ENCODE measurements at regions not wholly inside any gene's neighbourhood (a gene's known extent, or its start where the extent isn't known, plus 50 kb on each side); places are given as distances from the start of the nearest gene placed in this dataset.
"Not testable (repeated sequence)": the region's sequence is repeated elsewhere in the genome, so short reads cannot be mapped to it uniquely, and the experiment has no call there.

DNA sequence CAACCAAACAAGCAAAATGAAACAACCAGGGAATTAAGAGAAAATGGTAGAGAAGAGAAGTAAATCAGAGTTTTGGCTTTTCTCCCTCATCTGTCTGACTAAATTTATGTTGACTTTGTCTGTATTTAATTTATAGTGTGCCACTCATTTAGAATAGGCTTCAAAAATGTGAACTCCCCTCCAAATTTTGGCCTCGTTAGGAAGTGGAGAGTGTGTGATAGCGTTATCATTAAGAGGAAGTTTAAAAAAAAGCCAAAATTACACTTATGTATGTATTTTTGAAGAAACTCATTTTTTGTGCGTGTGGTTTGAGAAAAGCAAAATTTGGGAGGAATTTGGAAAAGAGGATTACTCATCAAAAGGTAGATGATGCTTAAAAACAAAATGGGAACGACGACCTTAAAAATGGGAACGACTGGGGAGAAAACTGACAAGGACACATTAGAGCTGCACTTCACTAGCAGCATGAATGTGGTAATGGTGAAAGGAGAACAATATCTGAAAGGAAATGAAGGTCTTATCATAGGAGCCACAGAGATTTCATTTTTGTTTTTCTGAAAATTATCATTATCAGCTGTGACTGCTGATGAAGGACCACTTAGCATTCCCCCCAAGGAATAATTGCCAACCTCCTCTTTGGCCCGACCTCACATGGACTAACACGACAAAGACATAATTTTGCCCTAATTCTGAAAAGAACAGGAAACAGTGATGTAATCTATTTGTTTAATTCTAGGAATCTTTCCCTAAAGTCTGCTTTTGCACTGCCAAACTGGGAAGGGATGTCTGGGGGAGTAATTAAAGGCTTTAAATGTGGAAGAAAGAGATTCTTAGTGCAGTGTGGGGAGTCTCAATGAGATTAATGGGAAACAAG lies 163.2 kb upstream of the P2RY1 start:
- no peak for DNase-seq

DNA sequence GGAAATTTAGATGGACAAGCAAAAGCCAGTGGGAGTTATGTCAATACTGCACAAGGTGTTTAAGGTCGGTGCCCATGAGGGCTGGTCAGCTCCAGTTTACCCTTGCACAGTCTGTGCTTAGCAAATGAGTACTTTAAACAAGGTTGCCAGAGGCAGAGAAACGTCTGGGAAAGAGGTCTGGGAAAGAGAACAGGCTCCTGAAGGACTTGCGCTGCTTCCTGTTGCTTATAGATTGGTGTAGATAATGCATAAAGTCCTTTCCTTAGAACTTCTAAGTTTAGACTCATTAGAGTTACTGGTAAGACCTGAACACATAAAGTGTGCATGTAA lies 162.6 kb upstream of the P2RY1 start:
- DNase-seq: no peak

DNA sequence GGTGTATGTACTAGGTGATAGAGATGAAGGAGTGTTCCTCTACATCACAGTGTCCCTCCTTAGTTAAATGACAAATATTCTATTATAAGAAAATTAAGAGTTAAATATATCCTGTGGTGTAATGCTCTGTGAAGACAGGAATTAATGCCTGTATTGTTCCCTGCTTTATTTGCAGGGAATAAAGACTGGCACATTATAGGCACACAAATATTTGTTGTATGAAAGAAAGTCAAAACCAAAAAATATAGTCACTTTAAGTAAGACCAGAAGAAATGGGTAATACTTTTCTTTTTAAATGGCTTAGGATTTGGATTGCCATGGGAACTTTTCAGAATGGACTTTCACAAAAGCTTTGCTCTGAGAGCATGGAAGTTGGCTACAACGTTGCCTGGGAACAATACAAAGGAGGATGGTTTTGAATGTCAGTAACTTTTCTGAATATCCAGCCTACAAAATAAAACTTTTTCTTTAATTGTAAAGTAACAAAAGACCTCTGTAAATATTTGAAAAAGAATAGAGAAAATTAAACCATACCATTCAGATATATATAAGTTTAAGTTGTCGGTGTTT lies 158.0 kb upstream of the P2RY1 start:
- no peak for DNase-seq

DNA sequence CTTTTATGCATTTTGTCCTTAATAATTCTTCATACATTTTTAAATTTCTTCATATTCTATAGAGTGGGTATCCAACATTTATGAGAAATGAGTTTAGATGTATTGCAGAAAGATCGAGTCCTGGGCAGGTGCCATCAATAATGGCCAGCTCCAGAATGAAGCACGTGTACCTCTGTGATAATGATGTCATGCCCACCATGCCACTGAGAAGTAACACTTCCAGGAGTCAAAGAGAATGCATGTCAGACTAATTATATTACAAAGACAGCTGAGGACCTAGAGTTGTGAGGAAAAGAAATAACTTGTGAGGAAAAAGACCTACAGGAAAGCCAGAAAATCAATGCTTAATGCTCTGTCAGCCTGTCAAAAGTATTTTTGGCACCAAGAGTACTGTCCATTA lies 157.4 kb upstream of the P2RY1 start:
- DNase-seq: no peak

DNA sequence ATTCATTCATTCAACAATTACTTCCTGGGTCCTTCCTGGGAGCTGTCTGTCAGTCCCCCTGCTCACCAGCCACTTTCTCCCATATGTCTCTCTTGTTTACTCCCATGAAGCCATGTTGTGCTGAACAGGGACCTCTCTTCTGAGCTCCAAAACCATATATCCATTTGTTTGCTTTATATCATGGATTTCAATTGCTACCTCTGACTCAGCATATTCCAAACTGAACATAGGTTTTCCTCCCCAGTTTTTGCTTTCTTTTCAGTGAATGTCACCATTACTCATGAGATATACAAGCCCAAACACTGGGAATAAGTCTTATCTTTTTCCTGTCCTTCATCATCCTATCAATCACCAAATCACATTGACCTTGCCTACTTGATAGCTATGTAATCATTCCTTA lies 152.5 kb upstream of the P2RY1 start:
- DNase-seq: no peak

DNA sequence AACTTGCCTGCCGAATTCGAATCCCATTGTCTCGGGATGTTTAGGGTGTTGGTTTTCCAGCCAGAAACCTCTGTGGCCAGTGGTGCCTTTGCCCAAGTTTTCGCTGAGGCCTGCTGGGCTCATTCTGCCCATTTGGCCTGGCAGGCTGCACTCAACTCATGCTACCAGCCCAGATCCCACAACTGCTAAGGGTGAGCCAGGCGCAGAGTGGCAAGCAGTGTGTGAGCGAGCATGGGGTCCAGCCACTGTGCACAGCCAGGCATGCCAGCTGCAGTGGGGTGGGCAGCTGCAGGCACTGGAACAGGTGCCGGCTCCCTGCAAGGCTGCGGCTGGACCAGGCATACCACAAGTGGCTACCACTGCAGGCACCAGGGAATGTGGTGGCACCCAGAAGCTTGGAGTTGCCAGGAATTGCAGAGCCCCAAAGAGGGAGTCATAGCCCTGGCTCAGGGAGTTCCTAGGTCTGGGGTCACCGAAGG lies 151.4 kb upstream of the P2RY1 start:
- no peak for DNase-seq

DNA sequence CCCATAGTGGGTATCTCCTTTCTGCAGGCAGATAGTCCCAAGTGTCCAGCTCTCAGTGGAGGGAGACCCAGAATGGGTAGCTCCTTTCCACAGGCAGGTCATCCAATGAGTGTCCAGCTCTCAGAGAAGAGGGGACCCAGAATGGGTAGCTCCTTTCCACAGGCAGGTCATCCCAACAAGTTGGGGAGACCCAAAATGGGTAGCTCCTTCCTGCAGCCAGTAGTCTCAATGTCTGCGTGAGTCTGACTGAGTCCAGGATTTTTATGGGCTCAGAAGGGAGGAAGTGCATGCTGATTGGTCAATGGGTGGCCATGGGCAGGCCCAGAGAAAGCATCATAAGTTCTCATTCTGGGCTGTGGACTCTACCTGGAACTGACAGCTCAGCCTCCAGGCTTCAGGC lies 150.7 kb upstream of the P2RY1 start:
- DNase-seq: no peak

DNA sequence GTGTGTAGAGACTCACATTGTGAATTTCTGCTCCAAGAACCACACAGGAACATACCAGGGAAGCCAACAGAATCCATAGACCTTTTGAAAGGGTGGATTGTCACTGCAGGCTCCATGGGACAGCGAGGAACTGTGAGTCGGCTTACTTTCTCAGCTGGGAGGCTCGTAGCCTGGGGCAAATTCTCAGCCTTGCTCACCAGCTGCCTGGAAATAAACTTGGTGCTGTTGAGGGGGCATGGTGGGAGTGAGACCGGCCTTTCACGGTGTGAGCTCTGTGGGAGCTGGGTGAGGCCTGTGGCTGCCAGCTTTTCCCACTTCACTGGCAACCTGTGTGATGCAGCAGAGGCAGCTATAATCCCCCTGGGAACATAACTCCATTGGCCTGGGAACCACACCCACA lies 146.6 kb upstream of the P2RY1 start:
- DNase-seq: no peak

DNA sequence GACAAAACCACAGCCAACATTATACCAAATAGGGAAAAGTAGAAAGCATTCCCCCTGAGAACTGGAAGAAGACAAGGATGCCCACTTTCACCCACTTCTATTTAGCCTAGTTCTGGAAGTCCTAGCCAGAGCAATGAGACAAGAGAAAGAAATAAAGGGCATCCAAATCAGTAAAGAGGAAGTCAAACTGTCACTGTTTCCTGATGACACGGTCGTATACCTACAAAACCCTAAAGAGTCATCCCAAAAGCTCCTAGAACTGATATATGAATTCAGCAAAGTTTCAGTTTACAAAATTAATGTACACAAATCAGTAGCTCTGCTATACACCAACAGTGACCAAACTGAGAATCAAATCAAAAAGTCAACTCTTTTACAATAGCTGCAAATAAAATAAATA lies 142.6 kb upstream of the P2RY1 start:
- DNase-seq: not testable (repeated sequence)

DNA sequence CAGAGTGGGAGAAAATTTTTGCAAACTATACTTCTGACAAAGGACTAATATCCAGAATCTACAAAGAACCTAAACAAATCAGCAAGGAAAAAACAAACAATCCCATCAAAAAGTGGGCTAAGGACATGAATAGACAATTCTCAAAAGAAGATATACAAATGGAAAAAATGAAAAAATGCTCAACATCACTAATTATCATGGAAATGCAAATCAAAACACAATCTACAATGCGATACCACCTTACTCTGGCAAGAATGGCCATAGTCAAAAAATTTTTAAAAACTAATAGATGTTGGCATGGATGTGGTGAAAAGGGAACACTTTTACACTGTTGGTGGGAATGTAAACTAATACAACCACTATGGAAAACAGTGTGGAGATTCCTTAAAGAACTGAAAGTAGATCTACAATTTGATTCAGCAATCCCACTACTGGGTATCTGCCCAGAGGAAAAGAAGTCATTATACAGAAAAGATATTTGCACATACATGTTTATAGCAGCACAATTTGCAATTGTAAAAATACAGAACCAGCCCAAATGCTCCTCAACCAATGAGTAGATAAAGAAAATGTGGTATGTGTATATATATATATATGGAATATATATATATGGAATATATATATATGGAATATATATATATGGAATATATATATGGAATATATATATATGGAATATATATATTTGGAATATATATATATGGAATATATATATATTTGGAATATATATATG lies 141.2 kb upstream of the P2RY1 start:
- not testable (repeated sequence) for DNase-seq

DNA sequence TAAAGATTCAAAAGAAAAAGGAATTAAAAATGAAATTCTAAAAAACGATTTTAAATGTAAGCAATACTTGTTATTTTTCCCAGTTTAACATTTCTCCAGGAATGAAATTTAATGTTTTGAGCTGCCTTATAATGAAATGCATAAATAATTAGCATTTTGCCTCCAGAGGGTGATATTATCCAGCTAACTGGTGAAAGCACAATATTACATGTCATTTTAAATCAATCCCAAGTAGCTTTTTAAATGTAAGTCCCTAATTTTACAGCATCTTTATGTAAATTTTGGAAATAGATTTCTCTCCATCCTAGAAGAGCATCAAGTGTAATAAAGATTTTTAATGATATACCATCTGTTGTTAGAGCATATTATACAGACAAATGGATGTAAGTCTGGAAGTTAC lies 139.1 kb upstream of the P2RY1 start:
- no peak for DNase-seq

DNA sequence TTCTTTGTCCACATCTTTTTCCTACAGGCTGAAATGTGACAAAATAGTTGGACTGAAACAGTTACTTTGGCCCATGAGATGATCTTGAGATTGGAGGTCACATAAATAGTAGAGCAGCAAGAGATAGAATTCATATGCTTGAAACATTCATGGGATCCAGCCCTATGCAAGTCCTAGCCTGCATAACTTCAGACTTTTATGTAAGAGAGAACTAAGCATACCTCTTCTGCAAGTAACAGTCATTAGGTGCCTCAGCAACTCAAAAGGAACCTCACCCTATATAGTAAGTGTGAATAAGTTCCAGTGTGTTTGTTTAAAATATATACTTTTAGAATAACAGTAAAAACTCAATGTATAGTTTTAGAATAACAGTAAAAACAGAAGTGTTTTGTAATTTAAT lies 138.0 kb upstream of the P2RY1 start:
- no peak for DNase-seq

DNA sequence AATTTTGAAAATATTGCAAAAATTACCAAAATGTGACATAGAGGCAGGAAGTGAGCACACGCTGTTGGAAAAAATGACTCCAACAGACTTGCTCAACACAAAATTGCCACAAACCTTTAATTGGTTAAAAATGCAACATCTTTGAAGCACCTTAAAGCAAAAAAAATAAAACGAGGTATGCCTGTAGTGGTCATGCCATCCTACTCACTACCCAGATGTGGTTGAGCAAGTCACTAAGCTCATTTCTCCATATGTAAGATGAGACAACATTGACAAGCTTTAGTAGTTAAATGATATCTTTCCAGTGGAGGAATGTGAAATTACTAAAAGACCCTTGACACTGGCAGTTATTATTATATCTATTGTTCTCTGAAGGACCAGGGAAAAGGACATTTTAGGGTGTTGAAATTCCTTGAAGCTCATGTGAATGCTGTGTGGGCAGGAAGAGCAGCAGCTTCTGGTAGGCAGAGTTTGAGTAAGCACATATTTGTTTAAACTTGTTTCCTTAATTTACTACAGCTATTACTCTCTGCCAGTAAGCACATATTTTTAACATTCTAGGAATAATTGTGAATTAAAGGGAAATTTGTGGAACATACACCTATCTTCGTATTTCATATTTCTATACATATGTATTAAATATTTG lies 131.6 kb upstream of the P2RY1 start:
- DNase-seq: no peak

DNA sequence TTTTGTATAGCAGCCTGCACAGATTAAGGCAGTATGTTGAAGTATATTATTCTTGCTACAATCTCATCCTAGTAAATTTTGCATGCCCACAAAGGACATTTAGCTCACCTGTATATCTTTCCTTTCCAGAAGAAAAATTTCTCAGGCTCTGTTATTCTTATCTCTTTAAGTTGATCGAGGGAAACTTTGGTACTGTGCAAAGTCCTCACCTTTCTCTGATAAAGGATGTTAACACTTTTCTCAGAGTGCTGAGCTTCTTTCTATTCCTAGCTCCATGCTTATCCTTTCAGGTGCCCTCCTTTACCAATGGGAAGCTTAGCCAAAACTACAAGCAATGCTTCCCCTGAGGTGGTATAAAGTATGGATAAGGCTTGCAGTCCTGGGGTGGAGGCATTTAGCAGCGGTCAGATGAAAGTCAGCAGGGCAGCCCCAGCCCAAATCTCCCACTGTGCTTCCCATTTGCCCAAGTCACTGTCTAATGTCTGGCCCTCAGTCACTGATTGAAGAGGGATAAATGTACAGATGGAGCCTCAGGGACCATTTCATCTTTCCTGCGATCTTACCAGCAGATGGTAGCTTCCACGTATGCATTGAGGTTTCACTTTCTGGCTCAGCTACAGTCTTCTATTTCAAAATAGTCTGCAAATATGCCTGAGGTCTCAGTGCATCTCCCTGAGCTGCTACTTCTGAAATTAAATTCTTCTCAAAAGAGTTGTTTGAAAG lies 127.8 kb upstream of the P2RY1 start:
- no peak for DNase-seq

DNA sequence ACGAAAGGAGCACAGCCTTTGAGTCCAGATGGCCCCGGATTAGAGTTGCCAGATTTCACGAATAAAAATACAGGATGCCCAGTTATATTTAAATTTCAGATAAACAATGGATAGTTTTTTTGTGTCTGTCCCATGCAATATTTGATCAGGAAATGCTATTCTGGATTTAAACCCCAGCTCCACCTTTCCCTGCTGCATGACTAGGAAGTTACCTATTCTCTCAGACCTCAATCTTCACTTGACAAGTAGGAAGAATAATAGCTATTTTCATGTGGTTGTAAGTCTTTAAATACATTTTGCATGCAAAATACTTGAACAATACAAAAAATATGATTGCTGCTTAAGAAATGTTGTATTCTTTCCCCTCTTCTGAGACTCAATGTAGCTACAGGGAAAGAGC lies 125.3 kb upstream of the P2RY1 start:
- no peak for DNase-seq

DNA sequence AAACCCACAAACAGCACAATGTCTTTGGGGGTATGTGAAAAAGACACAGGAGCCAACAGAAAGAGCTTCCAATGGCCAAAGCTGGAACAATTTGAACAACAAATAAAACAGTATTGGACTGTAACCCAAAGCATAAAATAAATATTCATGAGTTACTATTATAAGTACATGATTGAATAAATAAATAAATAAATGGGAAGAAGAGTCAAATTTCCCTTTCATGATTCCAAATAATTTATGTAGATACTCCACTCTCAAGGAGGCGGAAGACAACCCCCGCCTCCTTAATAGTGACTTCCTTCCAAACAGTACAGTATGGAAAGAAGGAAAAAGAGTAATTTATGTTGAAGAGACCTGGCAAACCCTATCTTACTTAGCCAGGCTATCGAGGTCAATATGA lies 124.4 kb upstream of the P2RY1 start:
- no peak for DNase-seq

DNA sequence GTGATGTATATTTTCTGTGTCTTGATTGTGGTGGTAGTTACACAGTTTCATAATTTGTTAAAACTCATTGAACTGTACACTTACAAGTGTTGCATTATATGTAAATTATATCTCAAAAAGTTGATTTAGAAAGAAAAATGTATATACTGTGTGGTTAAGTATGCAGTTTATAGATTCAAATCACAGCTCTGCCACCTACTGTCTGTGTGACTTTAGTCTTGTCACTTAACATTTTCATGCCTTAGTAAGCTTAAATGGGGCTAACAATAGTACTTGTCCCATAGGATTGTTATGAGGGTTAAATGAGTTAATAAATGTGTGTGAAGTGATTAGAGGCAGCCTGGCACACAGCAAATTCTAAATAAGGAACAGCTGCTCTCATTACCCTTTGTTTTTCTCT lies 120.9 kb upstream of the P2RY1 start:
- DNase-seq: no peak

DNA sequence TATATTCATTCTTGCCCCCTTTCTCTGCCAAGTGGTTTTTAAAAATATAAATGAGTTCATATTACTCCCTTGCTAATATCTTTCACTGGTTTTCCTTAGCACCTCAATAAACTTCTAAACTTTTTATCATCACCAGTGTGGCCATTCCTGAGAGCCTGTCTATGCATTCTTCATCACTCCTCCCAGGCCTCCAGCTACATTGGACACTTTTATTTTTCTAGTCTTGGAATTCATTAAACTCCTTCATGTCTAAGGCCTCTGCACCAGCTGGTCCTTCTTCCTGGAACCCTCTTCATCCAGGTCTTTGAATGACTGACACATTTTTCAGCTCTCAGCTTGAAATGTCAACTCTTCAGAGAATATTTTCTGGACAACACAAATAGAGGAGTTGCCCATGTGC lies 120.4 kb upstream of the P2RY1 start:
- no peak for DNase-seq

DNA sequence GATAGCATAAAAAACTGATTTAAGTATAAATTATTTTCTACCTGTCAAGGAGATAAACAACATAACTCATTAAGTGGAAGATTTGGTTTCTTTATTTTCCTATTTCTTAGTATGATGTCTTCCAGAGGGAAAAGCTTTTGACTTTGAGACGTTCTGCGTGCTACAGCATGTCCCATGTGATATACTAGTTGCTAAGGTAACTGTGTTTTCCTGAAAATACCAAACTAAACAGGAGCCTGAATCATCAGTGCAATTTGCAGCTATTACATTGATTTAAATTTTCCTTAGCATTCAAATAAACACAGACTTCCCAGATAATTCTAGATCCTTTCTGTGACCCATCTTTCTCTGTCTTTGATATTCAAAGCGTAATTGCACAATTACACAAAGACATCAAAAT lies 117.7 kb upstream of the P2RY1 start:
- DNase-seq: no peak

DNA sequence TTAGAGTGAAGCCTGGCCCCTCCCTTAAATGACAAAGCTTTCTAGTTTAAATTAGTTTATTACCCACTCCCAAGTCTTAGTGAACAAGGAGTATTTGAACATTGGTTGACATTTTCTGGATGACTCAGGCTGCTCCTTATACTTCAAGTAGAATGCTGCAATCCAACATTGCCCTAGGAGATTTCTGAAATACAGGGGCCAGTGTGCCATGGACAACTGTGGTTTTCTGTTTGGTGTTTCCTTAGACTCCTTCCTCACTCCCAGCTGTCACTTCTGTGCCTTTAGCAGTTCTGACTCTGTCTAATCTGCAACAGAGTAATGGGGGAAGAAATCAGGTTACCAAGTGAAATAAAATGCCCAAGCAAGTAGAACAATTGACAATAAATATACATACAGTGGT lies 116.1 kb upstream of the P2RY1 start:
- DNase-seq: no peak

DNA sequence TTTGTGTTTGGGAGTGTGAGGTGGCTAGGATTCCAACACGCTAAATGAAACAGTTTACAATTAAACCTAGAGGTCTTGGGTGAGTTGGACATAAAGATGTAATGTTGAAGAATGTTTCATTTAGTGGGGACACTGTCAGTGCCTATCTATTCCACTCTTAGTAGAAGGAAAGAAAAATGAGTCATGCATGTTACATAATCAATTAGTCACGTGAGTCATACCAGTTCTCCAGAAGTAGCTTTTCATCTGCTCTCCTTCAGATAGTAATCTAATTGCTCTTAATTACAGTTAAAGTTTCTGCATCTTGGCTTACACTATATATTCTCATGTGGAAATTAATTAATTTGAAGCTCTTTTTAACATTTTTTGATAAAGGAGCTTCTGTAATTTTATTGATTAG lies 115.7 kb upstream of the P2RY1 start:
- no peak for DNase-seq

DNA sequence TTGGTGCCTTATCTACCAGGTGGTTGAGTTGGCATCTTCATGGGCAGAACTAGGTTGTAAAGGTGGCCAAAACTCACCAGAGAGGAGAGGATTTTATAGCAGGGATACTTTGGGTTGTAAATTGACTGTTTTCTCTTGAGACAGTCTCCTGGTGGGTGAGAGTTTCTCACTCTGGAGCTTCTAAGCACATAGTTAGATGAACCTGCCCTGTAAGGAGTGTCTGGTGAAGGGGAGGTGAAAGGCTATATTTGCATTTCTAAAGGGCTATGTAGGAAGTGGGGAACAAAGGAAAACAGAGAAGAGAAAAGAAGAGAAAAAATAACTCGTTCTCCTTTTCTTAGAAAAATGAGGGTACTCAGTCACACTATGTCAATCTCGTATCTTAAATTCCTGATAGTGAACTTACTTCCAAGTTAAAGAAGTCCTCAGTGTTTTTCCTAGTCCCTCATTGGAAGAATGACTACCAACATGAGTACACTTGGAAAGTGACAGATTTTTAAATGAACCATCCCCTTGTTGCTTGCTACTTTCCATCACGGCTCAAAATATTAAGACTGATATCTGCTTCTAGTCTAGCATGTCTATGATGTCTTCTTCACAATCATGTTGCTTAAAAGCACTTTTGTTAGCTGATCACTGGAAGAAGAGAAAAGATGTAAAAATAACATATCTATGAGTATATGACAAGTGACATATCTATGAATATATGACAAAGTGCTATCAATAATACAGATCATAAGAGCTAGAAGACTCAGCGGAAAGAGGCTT lies 113.8 kb upstream of the P2RY1 start:
- DNase-seq: no peak
